Lower leg skin (tissue), 3 donors: ENCODE measurements at regions not wholly inside any gene's neighbourhood (a gene's known extent, or its start where the extent isn't known, plus 50 kb on each side); places are given as distances from the start of the nearest gene placed in this dataset.

Experiments
- POLR2A ChIP-seq, 2 donors: fragments of 450-650 bp; IDR thresholded peaks; one replicate each; pipeline ENCODE4 v1.6.1; 2016 to 2017; ENCODE audit warnings: antibody characterized with exemption in 2 of 2, mild to moderate bottlenecking in 1 of 2, moderate library complexity in 1 of 2
- TF ChIP-seq, protein P1 (sequence below), 3 donors: fragments of 450-650 bp; IDR thresholded peaks; one replicate each; pipeline ENCODE4 v1.5.1; 2016; ENCODE audit warnings: antibody characterized with exemption in 3 of 3, mild to moderate bottlenecking in 3 of 3, moderate library complexity in 2 of 3

DNA sequence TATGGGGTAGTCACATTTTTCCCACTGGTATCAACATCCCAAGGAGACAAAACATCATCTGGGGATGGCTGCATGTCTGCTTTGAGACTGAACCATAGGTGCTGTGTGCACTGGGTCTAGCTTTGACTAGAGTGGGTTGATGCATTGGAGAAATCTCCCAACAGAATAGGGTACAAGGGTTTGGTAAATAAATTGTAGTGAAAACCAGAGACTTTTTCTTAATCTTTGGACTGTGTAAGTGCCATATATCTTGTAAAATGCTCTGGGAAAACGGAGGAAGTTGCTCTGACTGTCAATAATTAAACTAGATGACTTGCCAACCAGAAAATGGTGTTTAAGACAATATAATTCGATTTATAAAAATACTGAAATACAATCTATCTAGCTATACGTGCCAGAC is 1064.0 kb upstream of the SLIT2 start:
- TF ChIP-seq, protein P1, sequence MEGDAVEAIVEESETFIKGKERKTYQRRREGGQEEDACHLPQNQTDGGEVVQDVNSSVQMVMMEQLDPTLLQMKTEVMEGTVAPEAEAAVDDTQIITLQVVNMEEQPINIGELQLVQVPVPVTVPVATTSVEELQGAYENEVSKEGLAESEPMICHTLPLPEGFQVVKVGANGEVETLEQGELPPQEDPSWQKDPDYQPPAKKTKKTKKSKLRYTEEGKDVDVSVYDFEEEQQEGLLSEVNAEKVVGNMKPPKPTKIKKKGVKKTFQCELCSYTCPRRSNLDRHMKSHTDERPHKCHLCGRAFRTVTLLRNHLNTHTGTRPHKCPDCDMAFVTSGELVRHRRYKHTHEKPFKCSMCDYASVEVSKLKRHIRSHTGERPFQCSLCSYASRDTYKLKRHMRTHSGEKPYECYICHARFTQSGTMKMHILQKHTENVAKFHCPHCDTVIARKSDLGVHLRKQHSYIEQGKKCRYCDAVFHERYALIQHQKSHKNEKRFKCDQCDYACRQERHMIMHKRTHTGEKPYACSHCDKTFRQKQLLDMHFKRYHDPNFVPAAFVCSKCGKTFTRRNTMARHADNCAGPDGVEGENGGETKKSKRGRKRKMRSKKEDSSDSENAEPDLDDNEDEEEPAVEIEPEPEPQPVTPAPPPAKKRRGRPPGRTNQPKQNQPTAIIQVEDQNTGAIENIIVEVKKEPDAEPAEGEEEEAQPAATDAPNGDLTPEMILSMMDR (IDR thresholded peaks at IDR 0.05), result no peak
- no peak for TF ChIP-seq POLR2A (IDR thresholded peaks at IDR 0.05)
